Neural cell (in vitro differentiated cells): ENCODE measurements at regions not wholly inside any gene's neighbourhood (a gene's known extent, or its start where the extent isn't known, plus 50 kb on each side); places are given as distances from the start of the nearest gene placed in this dataset.

Experiments
- H2AFZ ChIP-seq: fragments of 200-600, 300-800 bp; sonication (generic), shearing (Covaris generic); 2 replicates; pipeline ENCODE4 v1.6.0; 2014; ENCODE audit warnings: low read depth, mild to moderate bottlenecking, antibody characterized with exemption, low read length, moderate library complexity
- H3F3A ChIP-seq: fragments of 200-600 bp; shearing (Covaris generic); 2 replicates; pipeline ENCODE4 v1.6.1; 2016; ENCODE audit warnings: mild to moderate bottlenecking, moderate library complexity, mixed read lengths, antibody characterized with exemption, low read length; ENCODE audit not compliant: insufficient read depth, poor library complexity, severe bottlenecking
- H3K27ac ChIP-seq: fragments of 200-600, 300-800 bp; sonication (generic), shearing (Covaris generic); 2 replicates; pipeline ENCODE4 v1.5.1; 2014; ENCODE audit warnings: mild to moderate bottlenecking, low read length, moderate library complexity
- H3K27me3 ChIP-seq: fragments of 300-800, 200-600 bp; sonication (generic), shearing (Covaris generic); 2 replicates; pipeline ENCODE4 v1.6.0; 2014; ENCODE audit warnings: mild to moderate bottlenecking, low read depth, low read length, moderate library complexity; ENCODE audit not compliant: insufficient read depth
- H3K36me3 ChIP-seq: fragments of 300-800, 200-600 bp; sonication (generic), shearing (Covaris generic); 2 replicates; pipeline ENCODE4 v1.5.1; 2014; ENCODE audit warnings: mild to moderate bottlenecking, antibody characterized with exemption, low read length, moderate library complexity; ENCODE audit not compliant: insufficient read depth
- H3K4me2 ChIP-seq: fragments of 300-800, 200-600 bp; sonication (generic), shearing (Covaris generic); 2 replicates; pipeline ENCODE4 v1.6.0; 2014; ENCODE audit warnings: mild to moderate bottlenecking, low read length
- H3K4me3 ChIP-seq: fragments of 300-800, 200-600 bp; sonication (generic), shearing (Covaris generic); 2 replicates; pipeline ENCODE4 v1.5.1; 2014; ENCODE audit warnings: mild to moderate bottlenecking, low read length, moderate library complexity
- H3K79me2 ChIP-seq: fragments of 200-600 bp; shearing (Covaris generic); replicated peaks from 2 replicates; pipeline ENCODE4 v1.6.0; 2014; ENCODE audit warnings: mild to moderate bottlenecking, low read length, moderate library complexity; ENCODE audit not compliant: insufficient read depth
- H3K9ac ChIP-seq: fragments of 300-800, 200-600 bp; sonication (generic), shearing (Covaris generic); 2 replicates; pipeline ENCODE4 v1.6.1; 2016; ENCODE audit warnings: mild to moderate bottlenecking, low read length, mixed read lengths
- H3K9me2 ChIP-seq: fragments of 200-600 bp; shearing (Covaris generic); 2 replicates; pipeline ENCODE4 v1.6.1; 2016; ENCODE audit warnings: mild to moderate bottlenecking, low read length, mixed read lengths; ENCODE audit not compliant: insufficient read depth
- H3K9me3 ChIP-seq: fragments of 200-600, 300-800 bp; sonication (generic), shearing (Covaris generic); 2 replicates; pipeline ENCODE4 v1.6.1; 2016; ENCODE audit warnings: mild to moderate bottlenecking, mixed run types, low read length, moderate library complexity, mixed read lengths
- H4K20me1 ChIP-seq: fragments of 200-600 bp; shearing (Covaris generic); 2 replicates; pipeline ENCODE4 v1.6.1; 2016; ENCODE audit warnings: mild to moderate bottlenecking, mixed run types; ENCODE audit not compliant: insufficient read depth
- CTCF ChIP-seq: fragments of 450-650 bp; IDR thresholded peaks from 2 replicates; pipeline ENCODE4 v1.5.1; 2014; ENCODE audit warnings: antibody characterized with exemption, mild to moderate bottlenecking, moderate library complexity; ENCODE audit not compliant: poor library complexity, severe bottlenecking
- EP300 ChIP-seq: fragments of 450-650 bp; conservative IDR thresholded peaks from 2 replicates; pipeline ENCODE4 v1.6.1; 2014; ENCODE audit warnings: antibody characterized with exemption, mild to moderate bottlenecking, moderate library complexity; ENCODE audit not compliant: poor library complexity, severe bottlenecking
- EZH2 ChIP-seq: fragments of 200-600, 300-800 bp; shearing (Covaris generic), sonication (generic); IDR thresholded peaks from 2 replicates; pipeline ENCODE4 v1.6.1; 2014; ENCODE audit warnings: antibody characterized with exemption, low read length, borderline replicate concordance, mild to moderate bottlenecking; ENCODE audit not compliant: insufficient read depth, poor library complexity, severe bottlenecking
- MXI1 ChIP-seq: fragments of 450-650 bp; conservative IDR thresholded peaks from 2 replicates; pipeline ENCODE4 v1.6.1; 2014; ENCODE audit warnings: antibody characterized with exemption, mild to moderate bottlenecking; ENCODE audit not compliant: poor library complexity, severe bottlenecking
- POLR2AphosphoS5 ChIP-seq: IDR thresholded peaks from 2 replicates; pipeline ENCODE4 v1.6.1; 2012
- RAD21 ChIP-seq: fragments of 450-650 bp; conservative IDR thresholded peaks from 2 replicates; pipeline ENCODE4 v1.6.1; 2014; ENCODE audit warnings: antibody characterized with exemption, mild to moderate bottlenecking, moderate library complexity
- SMC3 ChIP-seq: fragments of 450-650 bp; conservative IDR thresholded peaks from 2 replicates; pipeline ENCODE4 v1.6.1; 2014; ENCODE audit warnings: antibody characterized with exemption, mild to moderate bottlenecking, moderate library complexity; ENCODE audit not compliant: poor library complexity
- TAF1 ChIP-seq: IDR thresholded peaks from 2 replicates; pipeline ENCODE4 v1.6.1; 2012; ENCODE audit warnings: low read depth
- TF ChIP-seq, protein P1 (sequence below): IDR thresholded peaks from 2 replicates; pipeline ENCODE4 v1.6.1; 2012; ENCODE audit warnings: borderline replicate concordance

DNA sequence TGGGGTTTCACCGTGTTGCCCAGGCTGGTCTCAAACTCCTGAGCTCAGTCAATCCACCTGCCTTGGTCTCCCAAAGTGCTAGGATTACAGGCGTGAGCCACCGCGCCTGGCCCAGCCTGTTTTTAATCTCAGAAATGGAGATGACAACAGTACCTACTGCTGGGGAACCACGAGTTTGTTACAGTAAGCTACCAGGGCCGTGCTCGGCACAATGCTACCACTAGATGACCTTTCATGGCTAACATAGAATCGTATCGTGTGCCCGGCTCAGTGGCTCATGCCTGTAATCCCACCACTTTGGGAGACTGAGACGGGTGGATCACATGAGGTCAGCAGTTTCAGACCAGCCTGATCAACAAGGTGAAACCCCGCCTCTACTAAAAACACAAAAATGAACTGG, 90.8 kb upstream of the SLC34A2 start:
- no peak overlapping the region for H3K27ac ChIP-seq
- H3F3A ChIP-seq: no peaks in the 10 kb centered on the region
- H3K9me3 ChIP-seq: no peaks in the 10 kb centered on the region
- H3K9me2 ChIP-seq: no peaks in the 10 kb centered on the region
- H3K9ac ChIP-seq: no peak overlapping the region
- no peak overlapping the region for H2AFZ ChIP-seq
- H3K79me2 ChIP-seq: no peaks in the 10 kb centered on the region
- H3K4me2 ChIP-seq: no peak overlapping the region
- H3K36me3 ChIP-seq: no peaks in the 10 kb centered on the region
- H3K27me3 ChIP-seq: no peaks in the 10 kb centered on the region
- H4K20me1 ChIP-seq: no peaks in the 10 kb centered on the region
- H3K4me3 ChIP-seq: no peak overlapping the region
- TF ChIP-seq CTCF (no peak), POLR2AphosphoS5 (no peak), RAD21 (no peak), EP300 (no peak), EZH2 (no peak), SMC3 (no peak), MXI1 (no peak), TAF1 (no peak)
- TF ChIP-seq, protein P1, sequence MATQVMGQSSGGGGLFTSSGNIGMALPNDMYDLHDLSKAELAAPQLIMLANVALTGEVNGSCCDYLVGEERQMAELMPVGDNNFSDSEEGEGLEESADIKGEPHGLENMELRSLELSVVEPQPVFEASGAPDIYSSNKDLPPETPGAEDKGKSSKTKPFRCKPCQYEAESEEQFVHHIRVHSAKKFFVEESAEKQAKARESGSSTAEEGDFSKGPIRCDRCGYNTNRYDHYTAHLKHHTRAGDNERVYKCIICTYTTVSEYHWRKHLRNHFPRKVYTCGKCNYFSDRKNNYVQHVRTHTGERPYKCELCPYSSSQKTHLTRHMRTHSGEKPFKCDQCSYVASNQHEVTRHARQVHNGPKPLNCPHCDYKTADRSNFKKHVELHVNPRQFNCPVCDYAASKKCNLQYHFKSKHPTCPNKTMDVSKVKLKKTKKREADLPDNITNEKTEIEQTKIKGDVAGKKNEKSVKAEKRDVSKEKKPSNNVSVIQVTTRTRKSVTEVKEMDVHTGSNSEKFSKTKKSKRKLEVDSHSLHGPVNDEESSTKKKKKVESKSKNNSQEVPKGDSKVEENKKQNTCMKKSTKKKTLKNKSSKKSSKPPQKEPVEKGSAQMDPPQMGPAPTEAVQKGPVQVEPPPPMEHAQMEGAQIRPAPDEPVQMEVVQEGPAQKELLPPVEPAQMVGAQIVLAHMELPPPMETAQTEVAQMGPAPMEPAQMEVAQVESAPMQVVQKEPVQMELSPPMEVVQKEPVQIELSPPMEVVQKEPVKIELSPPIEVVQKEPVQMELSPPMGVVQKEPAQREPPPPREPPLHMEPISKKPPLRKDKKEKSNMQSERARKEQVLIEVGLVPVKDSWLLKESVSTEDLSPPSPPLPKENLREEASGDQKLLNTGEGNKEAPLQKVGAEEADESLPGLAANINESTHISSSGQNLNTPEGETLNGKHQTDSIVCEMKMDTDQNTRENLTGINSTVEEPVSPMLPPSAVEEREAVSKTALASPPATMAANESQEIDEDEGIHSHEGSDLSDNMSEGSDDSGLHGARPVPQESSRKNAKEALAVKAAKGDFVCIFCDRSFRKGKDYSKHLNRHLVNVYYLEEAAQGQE: no peak

DNA sequence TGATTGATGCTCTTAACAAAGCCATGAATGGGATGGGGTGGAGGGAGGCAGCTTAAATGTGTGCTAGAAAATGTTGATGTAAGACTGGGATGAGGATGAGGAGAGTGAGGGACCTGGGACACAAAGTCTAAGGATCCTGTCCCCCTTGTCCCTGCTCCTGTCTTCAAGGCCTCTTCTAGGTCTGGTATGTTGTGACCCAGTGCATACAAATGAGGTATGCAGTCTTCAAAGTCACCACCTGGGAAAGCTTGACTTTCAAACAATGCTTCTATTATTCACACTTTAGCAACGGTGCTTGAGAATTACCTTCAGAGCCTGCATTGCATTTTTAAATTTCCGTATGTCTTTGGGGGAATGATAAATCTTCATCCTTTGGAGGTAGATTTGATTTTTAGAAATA, 88.4 kb upstream of the SLC34A2 start:
- H2AFZ ChIP-seq: no peak overlapping the region
- no peak overlapping the region for H3K4me2 ChIP-seq
- H3K9ac ChIP-seq: no peak overlapping the region
- H3K79me2 ChIP-seq: no peaks in the 10 kb centered on the region
- no peaks in the 10 kb centered on the region for H3K9me3 ChIP-seq
- H3K9me2 ChIP-seq: no peaks in the 10 kb centered on the region
- no peaks in the 10 kb centered on the region for H3K27me3 ChIP-seq
- no peaks in the 10 kb centered on the region for H3K36me3 ChIP-seq
- no peaks in the 10 kb centered on the region for H4K20me1 ChIP-seq
- H3K27ac ChIP-seq: no peak overlapping the region
- no peaks in the 10 kb centered on the region for H3F3A ChIP-seq
- TF ChIP-seq TAF1: no peak
- no peak for TF ChIP-seq POLR2AphosphoS5
- TF ChIP-seq EP300: no peak
- TF ChIP-seq, protein P1: no peak
- no peak for TF ChIP-seq MXI1
- TF ChIP-seq EZH2: no peak
- no peak for TF ChIP-seq SMC3
- no peak for TF ChIP-seq CTCF
- no peak for TF ChIP-seq RAD21
- no peak overlapping the region for H3K4me3 ChIP-seq
